ENCODE measurements at regions not wholly inside any gene's neighbourhood (a gene's known extent, or its start where the extent isn't known, plus 50 kb on each side); places are given as distances from the start of the nearest gene placed in this dataset.

- Histone ChIP-seq H3K9me3 (replicated peaks; ENCODE audit: control insufficient read depth, low read depth, low read length) (no peaks in the 10 kb centered on the region), H3K36me3 (ENCODE audit: control insufficient read depth, insufficient read depth, low read length) (no peaks in the 10 kb centered on the region), H3K4me3 (ENCODE audit: low read length) (no peak overlapping the region), H3K27ac (ENCODE audit: low read length) (no peak overlapping the region), H3K4me1 (ENCODE audit: control insufficient read depth, insufficient read depth, low read length) (no peaks in the 10 kb centered on the region), H3K27me3 (ENCODE audit: control insufficient read depth, insufficient read depth, low read length) (no peaks in the 10 kb centered on the region)
- no peak for DNase-seq
- no CpG with 5 or more reads among the region's 4 CpGs for WGBS (ENCODE audit: insufficient coverage)
Observed at GRCh38 chr2:220936641-220937197, 635.4 kb downstream of the EPHA4 start.

GRCh38 chr2:220937245-220937644, 634.9 kb downstream of the EPHA4 start:
- no peaks in the 10 kb centered on the region for H3K27me3 ChIP-seq (ENCODE audit: control insufficient read depth, insufficient read depth, low read length)
- H3K4me1 ChIP-seq (ENCODE audit: control insufficient read depth, insufficient read depth, low read length): no peaks in the 10 kb centered on the region
- no peaks in the 10 kb centered on the region for H3K36me3 ChIP-seq (ENCODE audit: control insufficient read depth, insufficient read depth, low read length)
- H3K9me3 ChIP-seq (replicated peaks; ENCODE audit: control insufficient read depth, low read depth, low read length): peaks cover 4% of the 10 kb centered on the region
- no CpG with 5 or more reads among the region's 1 CpG for WGBS (ENCODE audit: insufficient coverage)
- no peak overlapping the region for H3K27ac ChIP-seq (ENCODE audit: low read length)
- peak; percentile 22 for DNase-seq
- H3K4me3 ChIP-seq (ENCODE audit: low read length): no peak overlapping the region

GRCh38 chr2:220940646-220941045, 631.5 kb downstream of the EPHA4 start:
- DNase-seq: no peak
- WGBS (ENCODE audit: insufficient coverage): 91% methylated on average over 8 of the region's 11 CpGs
- Histone ChIP-seq H3K4me3 (ENCODE audit: low read length) (no peak overlapping the region), H3K9me3 (replicated peaks; ENCODE audit: control insufficient read depth, low read depth, low read length) (peaks cover 4% of the 10 kb centered on the region), H3K4me1 (ENCODE audit: control insufficient read depth, insufficient read depth, low read length) (no peaks in the 10 kb centered on the region), H3K27me3 (ENCODE audit: control insufficient read depth, insufficient read depth, low read length) (no peaks in the 10 kb centered on the region), H3K27ac (ENCODE audit: low read length) (no peak overlapping the region), H3K36me3 (ENCODE audit: control insufficient read depth, insufficient read depth, low read length) (no peaks in the 10 kb centered on the region)

GRCh38 chr2:220941683-220942082, 630.4 kb downstream of the EPHA4 start:
- Histone ChIP-seq H3K4me3 (ENCODE audit: low read length) (no peak overlapping the region), H3K4me1 (ENCODE audit: control insufficient read depth, insufficient read depth, low read length) (no peaks in the 10 kb centered on the region), H3K9me3 (replicated peaks; ENCODE audit: control insufficient read depth, low read depth, low read length) (peaks cover 4% of the 10 kb centered on the region), H3K36me3 (ENCODE audit: control insufficient read depth, insufficient read depth, low read length) (no peaks in the 10 kb centered on the region), H3K27me3 (ENCODE audit: control insufficient read depth, insufficient read depth, low read length) (no peaks in the 10 kb centered on the region), H3K27ac (ENCODE audit: low read length) (no peak overlapping the region)
- no CpG with 5 or more reads among the region's 1 CpG for WGBS (ENCODE audit: insufficient coverage)
- no peak for DNase-seq

GRCh38 chr2:220946552-220946951, 625.6 kb downstream of the EPHA4 start:
- H3K9me3 ChIP-seq (replicated peaks; ENCODE audit: control insufficient read depth, low read depth, low read length): peaks cover 4% of the 10 kb centered on the region
- no peak for DNase-seq

GRCh38 chr2:220948579-220948978, 623.5 kb downstream of the EPHA4 start:
- no peak overlapping the region for H3K27ac ChIP-seq (ENCODE audit: low read length)
- H3K4me3 ChIP-seq (ENCODE audit: low read length): no peak overlapping the region
- DNase-seq: no peak
- no peaks in the 10 kb centered on the region for H3K36me3 ChIP-seq (ENCODE audit: control insufficient read depth, insufficient read depth, low read length)
- no peaks in the 10 kb centered on the region for H3K4me1 ChIP-seq (ENCODE audit: control insufficient read depth, insufficient read depth, low read length)
- 67% methylated on average over 2 of the region's 4 CpGs for WGBS (ENCODE audit: insufficient coverage)
- H3K27me3 ChIP-seq (ENCODE audit: control insufficient read depth, insufficient read depth, low read length): no peaks in the 10 kb centered on the region
- no peaks in the 10 kb centered on the region for H3K9me3 ChIP-seq (replicated peaks; ENCODE audit: control insufficient read depth, low read depth, low read length)

More at GRCh38 chr2:220946552-220946951, 625.6 kb downstream of the EPHA4 start:
- Histone ChIP-seq H3K36me3 (ENCODE audit: control insufficient read depth, insufficient read depth, low read length) (no peaks in the 10 kb centered on the region), H3K27me3 (ENCODE audit: control insufficient read depth, insufficient read depth, low read length) (no peaks in the 10 kb centered on the region), H3K4me3 (ENCODE audit: low read length) (no peak overlapping the region), H3K27ac (ENCODE audit: low read length) (no peak overlapping the region), H3K4me1 (ENCODE audit: control insufficient read depth, insufficient read depth, low read length) (no peaks in the 10 kb centered on the region)
- WGBS (ENCODE audit: insufficient coverage): no CpG with 5 or more reads among the region's 1 CpG

GRCh38 chr2:220949466-220949865, 622.6 kb downstream of the EPHA4 start:
- Histone ChIP-seq H3K4me1 (ENCODE audit: control insufficient read depth, insufficient read depth, low read length) (no peaks in the 10 kb centered on the region), H3K4me3 (ENCODE audit: low read length) (no peak overlapping the region), H3K27me3 (ENCODE audit: control insufficient read depth, insufficient read depth, low read length) (no peaks in the 10 kb centered on the region), H3K36me3 (ENCODE audit: control insufficient read depth, insufficient read depth, low read length) (no peaks in the 10 kb centered on the region), H3K9me3 (replicated peaks; ENCODE audit: control insufficient read depth, low read depth, low read length) (no peaks in the 10 kb centered on the region), H3K27ac (ENCODE audit: low read length) (no peak overlapping the region)
- 56% methylated on average over 1 of the region's 3 CpGs for WGBS (ENCODE audit: insufficient coverage)
- DNase-seq: no peak

- Histone ChIP-seq H3K27ac (ENCODE audit: low read length) (no peak overlapping the region), H3K36me3 (ENCODE audit: control insufficient read depth, insufficient read depth, low read length) (no peaks in the 10 kb centered on the region), H3K4me1 (ENCODE audit: control insufficient read depth, insufficient read depth, low read length) (no peaks in the 10 kb centered on the region), H3K4me3 (ENCODE audit: low read length) (no peak overlapping the region), H3K27me3 (ENCODE audit: control insufficient read depth, insufficient read depth, low read length) (no peaks in the 10 kb centered on the region), H3K9me3 (replicated peaks; ENCODE audit: control insufficient read depth, low read depth, low read length) (no peaks in the 10 kb centered on the region)
- WGBS (ENCODE audit: insufficient coverage): 29% methylated on average over 1 of the region's 1 CpG
- no peak for DNase-seq
Observed at GRCh38 chr2:220955776-220956175, 616.3 kb downstream of the EPHA4 start.

- no peak overlapping the region for H3K27ac ChIP-seq (ENCODE audit: low read length)
- no peaks in the 10 kb centered on the region for H3K9me3 ChIP-seq (replicated peaks; ENCODE audit: control insufficient read depth, low read depth, low read length)
- no peaks in the 10 kb centered on the region for H3K27me3 ChIP-seq (ENCODE audit: control insufficient read depth, insufficient read depth, low read length)
- H3K36me3 ChIP-seq (ENCODE audit: control insufficient read depth, insufficient read depth, low read length): no peaks in the 10 kb centered on the region
- no peak for DNase-seq
- H3K4me3 ChIP-seq (ENCODE audit: low read length): no peak overlapping the region
- no peaks in the 10 kb centered on the region for H3K4me1 ChIP-seq (ENCODE audit: control insufficient read depth, insufficient read depth, low read length)
- 37% methylated on average over 2 of the region's 2 CpGs for WGBS (ENCODE audit: insufficient coverage)
Observed at GRCh38 chr2:220956429-220956828, 615.7 kb downstream of the EPHA4 start.

GRCh38 chr2:220959391-220959802, 612.7 kb downstream of the EPHA4 start:
- H3K4me1 ChIP-seq (ENCODE audit: control insufficient read depth, insufficient read depth, low read length): no peaks in the 10 kb centered on the region
- no peak overlapping the region for H3K4me3 ChIP-seq (ENCODE audit: low read length)
- H3K27ac ChIP-seq (ENCODE audit: low read length): no peak overlapping the region
- DNase-seq: peak; percentile 92
- no CpG with 5 or more reads among the region's 1 CpG for WGBS (ENCODE audit: insufficient coverage)
- no peaks in the 10 kb centered on the region for H3K27me3 ChIP-seq (ENCODE audit: control insufficient read depth, insufficient read depth, low read length)
- no peaks in the 10 kb centered on the region for H3K9me3 ChIP-seq (replicated peaks; ENCODE audit: control insufficient read depth, low read depth, low read length)
- no peaks in the 10 kb centered on the region for H3K36me3 ChIP-seq (ENCODE audit: control insufficient read depth, insufficient read depth, low read length)

Measured in muscle of leg (tissue), 3 donors.